ENCODE measurements at regions not wholly inside any gene's neighbourhood (a gene's known extent, or its start where the extent isn't known, plus 50 kb on each side); places are given as distances from the start of the nearest gene placed in this dataset.

GRCh38 chr18:29104227-29104626 is 927.3 kb upstream of the CDH2 start:
- no peak overlapping the region for H3K27ac ChIP-seq
- no peak for DNase-seq (ENCODE audit: low read depth, low spot score)

DNA sequence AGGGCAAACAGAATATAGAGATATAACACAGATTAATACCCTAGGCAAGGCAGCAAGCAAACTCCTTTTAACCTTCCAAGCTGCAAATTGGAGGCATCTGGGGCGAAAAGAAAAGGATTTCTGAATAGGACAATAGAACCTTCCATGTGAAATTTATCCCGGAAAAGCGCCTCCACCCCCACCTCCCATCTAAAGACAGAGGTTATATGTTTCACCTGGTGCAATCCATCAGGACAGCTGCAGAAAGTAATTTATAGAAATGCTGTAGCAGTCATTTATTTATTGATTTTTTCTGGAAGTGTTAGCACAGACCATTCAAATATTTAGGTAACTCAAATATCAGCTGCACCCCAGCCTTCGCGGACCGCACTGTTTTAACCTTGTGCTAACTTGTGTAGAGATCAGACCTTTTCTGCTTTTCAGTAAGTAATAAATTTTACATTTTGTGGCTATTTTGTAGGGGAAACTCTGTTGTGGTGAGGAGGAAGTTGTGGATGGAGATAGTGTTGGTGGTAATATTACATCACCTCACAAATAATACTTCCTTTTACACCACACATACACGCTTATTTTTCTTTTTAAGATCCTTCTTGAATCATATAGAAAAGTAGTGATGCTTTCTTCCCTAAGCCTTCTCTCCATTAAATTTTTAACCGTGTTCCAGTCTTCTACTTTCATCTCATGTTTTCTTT is 919.3 kb upstream of the CDH2 start:
- H3K27ac ChIP-seq, result no peak overlapping the region
- no peak for DNase-seq (ENCODE audit: low read depth, low spot score)

GRCh38 chr18:29087616-29088246 is 910.8 kb upstream of the CDH2 start:
- DNase-seq (ENCODE audit: low read depth, low spot score), result no peak
- no peak overlapping the region for H3K27ac ChIP-seq

DNA sequence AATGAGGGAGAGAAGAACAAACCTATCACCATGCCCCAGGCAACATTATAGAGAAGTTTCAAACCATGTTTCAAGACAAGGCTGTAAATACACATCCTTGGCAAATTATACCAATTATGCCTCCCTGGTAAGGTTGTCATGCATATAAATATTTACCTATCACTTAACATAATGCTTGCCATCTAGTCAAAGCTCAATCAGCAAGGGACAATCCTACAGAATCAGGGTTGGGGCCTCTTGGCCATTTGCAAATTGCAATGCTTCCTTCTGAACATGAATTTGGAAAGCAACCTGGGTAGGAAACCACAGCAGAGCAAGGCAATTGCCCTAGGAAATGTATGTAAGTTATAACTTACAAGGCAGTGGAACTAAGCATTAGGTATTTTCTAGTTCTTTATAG is 907.2 kb upstream of the CDH2 start:
- DNase-seq (ENCODE audit: low read depth, low spot score), result no peak
- H3K27ac ChIP-seq, result no peak overlapping the region

DNA sequence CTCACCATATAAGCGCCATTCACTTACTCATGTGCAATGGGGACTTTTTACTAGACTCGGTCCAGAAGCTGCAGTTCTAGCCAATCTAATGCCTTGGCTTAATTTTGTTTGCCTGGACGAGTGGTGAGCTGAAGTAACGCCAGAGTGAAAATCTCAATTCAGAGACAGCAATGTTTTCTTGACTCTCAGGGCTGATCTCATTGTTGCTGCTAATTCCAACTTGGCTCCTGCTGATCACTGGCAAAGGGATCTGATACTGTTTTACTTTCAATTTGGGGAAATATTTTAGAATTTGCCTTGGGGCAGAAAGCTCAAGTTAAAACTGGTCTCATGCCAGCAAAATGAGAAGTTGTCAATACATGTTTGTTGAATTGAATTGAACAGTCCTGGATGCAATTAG is 906.6 kb upstream of the CDH2 start:
- H3K27ac ChIP-seq, result no peak overlapping the region
- DNase-seq (ENCODE audit: low read depth, low spot score), result no peak

GRCh38 chr18:29080946-29081345 is 904.0 kb upstream of the CDH2 start:
- H3K27ac ChIP-seq, result no peak overlapping the region
- no peak for DNase-seq (ENCODE audit: low read depth, low spot score)

DNA sequence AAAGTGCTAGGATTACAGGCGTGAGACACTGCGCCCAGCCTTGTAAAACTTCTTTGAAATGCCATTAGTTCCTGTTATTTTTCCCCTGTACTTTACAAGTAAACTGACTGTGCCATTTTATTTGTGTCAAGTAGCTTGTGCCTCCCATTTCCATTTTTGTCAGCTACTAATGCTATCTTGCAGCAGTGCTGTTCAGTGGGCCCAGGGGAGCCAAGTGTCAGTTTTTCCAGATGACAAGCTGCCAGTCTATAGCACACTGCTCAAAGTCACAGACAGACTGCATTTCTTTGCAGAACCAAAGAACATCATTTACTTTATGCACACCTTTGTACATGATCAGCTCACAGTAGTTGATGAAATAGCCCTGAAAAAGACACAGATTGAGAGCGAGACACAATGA is 901.3 kb upstream of the CDH2 start:
- no peak for DNase-seq (ENCODE audit: low read depth, low spot score)
- no peak overlapping the region for H3K27ac ChIP-seq

DNA sequence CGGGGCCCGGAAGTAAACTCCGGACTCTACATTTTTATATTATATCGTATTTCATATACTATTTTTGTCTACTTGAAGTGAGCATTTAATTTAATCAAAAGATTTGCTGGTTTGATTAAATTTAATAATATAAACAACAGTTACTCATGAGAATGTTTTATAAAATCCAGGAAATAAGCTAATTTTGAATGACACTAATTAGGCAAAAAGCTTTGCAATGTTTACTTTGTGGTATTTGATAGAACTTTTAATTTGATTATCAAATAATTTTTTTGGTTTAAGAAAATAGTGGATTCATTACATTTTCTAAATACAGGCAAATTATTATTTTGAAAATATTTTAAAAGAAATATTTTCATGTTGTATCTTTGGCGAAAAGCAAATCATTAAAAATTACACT is 900.4 kb upstream of the CDH2 start:
- H3K27ac ChIP-seq, result no peak overlapping the region
- no peak for DNase-seq (ENCODE audit: low read depth, low spot score)

GRCh38 chr18:29076645-29077044 is 899.7 kb upstream of the CDH2 start:
- H3K27ac ChIP-seq, result no peak overlapping the region
- DNase-seq (ENCODE audit: low read depth, low spot score), result no peak

DNA sequence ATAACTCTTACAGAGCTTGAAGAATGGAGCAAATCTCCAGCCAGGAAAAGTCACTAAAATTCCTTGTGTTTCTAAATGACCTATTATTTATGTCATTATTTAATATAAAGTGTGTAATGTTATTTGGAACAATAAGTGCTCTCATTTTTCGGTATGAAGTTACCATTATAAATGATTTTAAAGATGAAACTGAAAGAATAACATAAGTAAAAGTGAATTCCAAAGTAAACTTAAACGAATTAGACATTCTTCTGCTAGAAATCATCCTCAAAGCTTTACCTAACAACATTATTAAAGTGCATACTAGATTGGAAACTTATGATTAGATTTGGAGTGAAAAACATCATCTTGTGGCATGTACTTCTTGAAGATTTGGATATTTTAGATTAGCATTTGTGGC is 897.2 kb upstream of the CDH2 start:
- no peak overlapping the region for H3K27ac ChIP-seq
- DNase-seq (ENCODE audit: low read depth, low spot score), result no peak

GRCh38 chr18:29071869-29072268 is 894.9 kb upstream of the CDH2 start:
- no peak for DNase-seq (ENCODE audit: low read depth, low spot score)

GRCh38 chr18:29063346-29063745 is 886.4 kb upstream of the CDH2 start:
- no peak for DNase-seq (ENCODE audit: low read depth, low spot score)

More at GRCh38 chr18:29071869-29072268, 894.9 kb upstream of the CDH2 start:
- H3K27ac ChIP-seq, result no peak overlapping the region

DNA sequence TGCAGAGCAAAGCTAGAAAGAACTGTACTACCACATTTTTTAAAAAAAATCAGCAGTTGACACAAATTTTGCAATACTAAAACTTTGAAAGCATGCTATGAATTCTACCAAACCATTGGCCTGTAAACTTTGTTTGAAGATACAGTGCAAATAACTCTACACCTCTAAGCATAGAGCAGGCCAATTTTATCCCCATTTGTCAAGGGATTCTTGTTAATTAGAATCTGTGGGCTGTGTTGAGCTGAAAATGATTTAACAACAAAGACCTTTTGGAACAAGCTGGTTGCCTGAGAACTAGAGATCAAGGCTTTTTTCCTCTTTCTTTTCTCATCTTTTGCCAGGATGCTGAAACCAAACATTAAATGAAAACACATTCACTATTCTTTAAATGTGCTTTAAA is 886.0 kb upstream of the CDH2 start:
- no peak overlapping the region for H3K27ac ChIP-seq
- DNase-seq (ENCODE audit: low read depth, low spot score), result no peak

More at GRCh38 chr18:29063346-29063745, 886.4 kb upstream of the CDH2 start:
- H3K27ac ChIP-seq, result no peak overlapping the region

- no peak overlapping the region for H3K27ac ChIP-seq
- DNase-seq (ENCODE audit: low read depth, low spot score), result no peak
These were observed 883.4 kb upstream of the CDH2 start for GRCh38 chr18:29060349-29060748.

- no peak overlapping the region for H3K27ac ChIP-seq
- DNase-seq (ENCODE audit: low read depth, low spot score), result no peak
These were observed 880.8 kb upstream of the CDH2 start for GRCh38 chr18:29057703-29058102.

DNA sequence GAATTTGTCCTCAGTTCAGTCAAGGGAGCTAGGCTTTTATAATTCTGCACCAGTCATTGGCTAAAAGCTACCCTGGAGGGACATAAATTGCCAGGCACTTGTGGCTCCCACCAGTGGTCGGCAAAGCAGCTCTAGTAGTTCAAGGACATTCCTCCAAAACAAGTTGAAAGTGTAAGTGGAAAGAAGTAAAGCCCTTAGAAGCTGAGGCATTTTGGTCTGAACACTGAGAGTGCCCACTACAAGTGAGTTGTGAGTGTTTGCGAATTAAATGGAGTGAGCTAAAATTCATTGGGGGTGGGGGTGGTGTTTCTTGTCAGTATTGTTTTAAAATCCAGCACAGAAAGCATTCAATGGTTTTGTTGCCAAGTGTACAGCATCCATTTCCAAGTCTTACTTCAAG is 879.9 kb upstream of the CDH2 start:
- no peak overlapping the region for H3K27ac ChIP-seq
- DNase-seq (ENCODE audit: low read depth, low spot score), result no peak

- no peak overlapping the region for H3K27ac ChIP-seq
- no peak for DNase-seq (ENCODE audit: low read depth, low spot score)
These were observed 865.0 kb upstream of the CDH2 start for GRCh38 chr18:29041976-29042375.

DNA sequence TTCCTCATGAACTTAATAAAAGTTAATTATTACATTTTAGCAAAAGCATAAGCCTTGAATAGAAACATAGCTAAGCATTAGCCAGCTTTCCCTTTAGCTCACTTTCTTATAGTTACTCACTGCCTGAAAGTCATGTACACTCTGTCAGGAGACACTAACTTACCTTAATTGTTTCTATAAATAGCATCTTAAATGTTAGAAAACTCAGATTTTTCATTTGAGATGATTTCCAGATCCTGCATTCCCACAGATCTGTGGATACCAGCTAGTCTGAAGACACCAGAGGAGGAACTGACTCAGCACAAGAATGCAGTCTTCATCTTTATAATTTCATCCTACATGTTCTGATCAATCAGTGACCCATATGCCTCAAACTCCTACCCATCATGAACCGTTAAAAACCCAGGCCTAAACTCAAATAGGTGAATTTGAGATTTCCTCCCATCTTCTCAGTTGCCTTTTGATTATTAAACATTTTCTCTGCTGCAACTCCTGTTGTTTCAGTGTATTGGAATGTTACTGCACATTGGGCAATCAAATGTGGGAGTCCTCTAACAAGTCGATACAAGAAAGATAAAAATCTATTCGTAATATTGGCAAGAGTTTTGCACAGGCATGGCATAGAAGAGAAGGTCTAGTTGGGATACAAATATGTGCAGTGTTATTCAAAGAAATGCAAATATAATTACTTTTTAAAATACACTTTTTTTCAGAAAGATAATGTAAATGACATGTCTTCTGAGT is 857.4 kb upstream of the CDH2 start:
- peak overlapping the region; percentile 77 for H3K27ac ChIP-seq
- peak; percentile 75 for DNase-seq (ENCODE audit: low read depth, low spot score)

DNA sequence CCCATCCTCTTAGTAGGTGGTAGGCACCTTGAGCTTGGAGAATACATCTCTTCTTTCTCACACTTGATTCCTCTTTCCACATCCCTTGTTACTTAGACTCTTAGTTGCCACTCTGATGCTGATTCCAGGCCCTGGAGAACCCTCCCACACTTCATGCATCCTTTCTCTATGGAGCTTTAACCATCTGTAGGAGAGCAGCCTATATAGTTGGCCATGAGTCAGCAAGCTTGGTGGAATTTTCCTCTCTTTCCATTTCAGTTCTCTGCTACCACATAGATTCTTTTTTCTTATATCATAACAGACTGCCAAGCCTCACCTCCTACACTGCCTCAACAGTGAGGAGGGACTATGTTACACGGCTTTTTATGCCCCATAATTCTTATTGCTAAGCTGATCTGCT is 851.6 kb upstream of the CDH2 start:
- no peak overlapping the region for H3K27ac ChIP-seq

GRCh38 chr18:29018976-29019375 is 842.0 kb upstream of the CDH2 start:
- DNase-seq (ENCODE audit: low read depth, low spot score), result no peak
- no peak overlapping the region for H3K27ac ChIP-seq

More for the DNA sequence above, 851.6 kb upstream of the CDH2 start:
- DNase-seq (ENCODE audit: low read depth, low spot score), result no peak

DNA sequence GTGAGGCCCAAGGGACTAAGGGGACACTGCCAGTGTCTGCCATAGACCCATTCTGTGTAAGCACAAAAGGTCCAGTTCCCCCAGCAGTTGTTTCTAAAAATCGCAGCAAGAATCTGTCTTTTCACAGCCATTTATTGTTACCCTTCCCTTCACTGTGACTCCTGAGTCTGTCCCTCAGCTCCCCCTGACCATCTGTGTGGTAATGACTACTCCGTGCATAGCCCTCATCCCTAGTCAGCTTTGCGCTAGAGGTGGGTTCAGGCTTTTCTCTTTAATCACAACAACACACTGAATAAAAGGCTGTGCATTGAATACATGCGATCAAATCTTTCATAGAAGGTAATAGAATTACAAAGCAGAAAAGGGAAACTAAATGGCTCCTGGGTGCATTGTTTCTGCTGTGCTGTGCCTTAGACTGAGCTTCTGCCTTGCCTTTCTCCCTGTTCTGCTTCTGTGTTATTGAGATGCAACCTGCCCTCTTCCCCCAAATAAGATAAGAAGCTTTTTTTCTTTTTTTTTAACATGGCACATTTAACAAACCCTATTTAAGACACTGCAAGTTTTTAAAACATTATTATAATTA is 836.0 kb upstream of the CDH2 start:
- H3K27ac ChIP-seq, result no peak overlapping the region
- no peak for DNase-seq (ENCODE audit: low read depth, low spot score)
